Neutrophil (primary cell): ENCODE measurements at regions not wholly inside any gene's neighbourhood (a gene's known extent, or its start where the extent isn't known, plus 50 kb on each side); places are given as distances from the start of the nearest gene placed in this dataset.

Experiments
- H3K27ac ChIP-seq: fragments of 200-600 bp; sonication (generic); 2 replicates; pipeline ENCODE4 v1.5.1; 2016; ENCODE audit warnings: mild to moderate bottlenecking, moderate library complexity
- H3K27me3 ChIP-seq: fragments of 200-600 bp; sonication (generic); 2 replicates; pipeline ENCODE4 v1.6.0; 2016; ENCODE audit warnings: mild to moderate bottlenecking
- H3K36me3 ChIP-seq: fragments of 200-600 bp; sonication (generic); 2 replicates; pipeline ENCODE4 v1.5.1; 2017
- H3K4me1 ChIP-seq, 2 experiments: fragments of 200-600 bp in 1 of 2; sonication (generic) in 1 of 2; 1 replicate in 1 of 2; 2 replicates in 1 of 2; pipeline versions ENCODE4 v1.5.1 to v1.6.1; 2013 to 2016; ENCODE audit warnings: low read depth in 1 of 2, low read length in 1 of 2, mild to moderate bottlenecking in 1 of 2, moderate library complexity in 1 of 2; ENCODE audit not compliant: control insufficient read depth in 1 of 2, insufficient read depth in 1 of 2
- H3K4me3 ChIP-seq, 2 experiments: fragments of 200-600 bp in 1 of 2; sonication (generic) in 1 of 2; 1 replicate in 1 of 2; 2 replicates in 1 of 2; pipeline ENCODE4 v1.5.1; 2013 to 2016; ENCODE audit warnings: low read depth in 1 of 2, low read length in 1 of 2, mild to moderate bottlenecking in 1 of 2, moderate library complexity in 1 of 2
- H3K9me3 ChIP-seq: fragments of 200-600 bp; sonication (generic); 2 replicates; pipeline ENCODE4 v1.5.1; 2016
- TF ChIP-seq, protein P1 (sequence below): fragments of 200-600 bp; sonication (generic); IDR thresholded peaks from 2 replicates; pipeline ENCODE4 v1.5.1; 2016; ENCODE audit warnings: antibody characterized with exemption

DNA sequence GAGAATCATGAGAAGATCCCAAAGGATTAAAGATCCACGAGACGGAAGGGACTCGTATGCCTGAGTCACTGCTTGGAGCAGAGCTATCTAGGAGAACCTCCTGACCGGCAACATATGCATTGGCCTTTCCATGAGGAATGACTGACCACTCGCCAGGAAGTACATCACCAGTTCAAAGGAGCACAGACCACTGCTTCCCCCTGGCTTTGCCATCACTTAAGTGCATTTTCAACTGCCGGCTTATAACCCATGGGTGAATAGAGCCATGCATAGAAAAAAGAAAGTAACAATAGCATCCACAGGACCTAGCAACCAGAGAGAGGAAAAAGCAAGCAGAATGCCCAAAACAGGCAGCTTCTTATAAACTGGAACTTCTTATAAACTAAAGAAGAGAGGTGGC is 98.3 kb upstream of the ZC3H12C start:
- Histone ChIP-seq H3K27me3 (no peaks in the 10 kb centered on the region), H3K27ac (no peak overlapping the region), H3K36me3 (no peaks in the 10 kb centered on the region), H3K4me1 (no peaks in the 10 kb centered on the region), H3K9me3 (no peaks in the 10 kb centered on the region), H3K4me3 (no peak overlapping the region)
- TF ChIP-seq, protein P1, sequence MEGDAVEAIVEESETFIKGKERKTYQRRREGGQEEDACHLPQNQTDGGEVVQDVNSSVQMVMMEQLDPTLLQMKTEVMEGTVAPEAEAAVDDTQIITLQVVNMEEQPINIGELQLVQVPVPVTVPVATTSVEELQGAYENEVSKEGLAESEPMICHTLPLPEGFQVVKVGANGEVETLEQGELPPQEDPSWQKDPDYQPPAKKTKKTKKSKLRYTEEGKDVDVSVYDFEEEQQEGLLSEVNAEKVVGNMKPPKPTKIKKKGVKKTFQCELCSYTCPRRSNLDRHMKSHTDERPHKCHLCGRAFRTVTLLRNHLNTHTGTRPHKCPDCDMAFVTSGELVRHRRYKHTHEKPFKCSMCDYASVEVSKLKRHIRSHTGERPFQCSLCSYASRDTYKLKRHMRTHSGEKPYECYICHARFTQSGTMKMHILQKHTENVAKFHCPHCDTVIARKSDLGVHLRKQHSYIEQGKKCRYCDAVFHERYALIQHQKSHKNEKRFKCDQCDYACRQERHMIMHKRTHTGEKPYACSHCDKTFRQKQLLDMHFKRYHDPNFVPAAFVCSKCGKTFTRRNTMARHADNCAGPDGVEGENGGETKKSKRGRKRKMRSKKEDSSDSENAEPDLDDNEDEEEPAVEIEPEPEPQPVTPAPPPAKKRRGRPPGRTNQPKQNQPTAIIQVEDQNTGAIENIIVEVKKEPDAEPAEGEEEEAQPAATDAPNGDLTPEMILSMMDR, result no peak

GRCh38 chr11:109996060-109996459 is 97.1 kb upstream of the ZC3H12C start:
- H3K4me3 ChIP-seq, result no peak overlapping the region
- no peaks in the 10 kb centered on the region for H3K9me3 ChIP-seq
- H3K27ac ChIP-seq, result no peak overlapping the region

DNA sequence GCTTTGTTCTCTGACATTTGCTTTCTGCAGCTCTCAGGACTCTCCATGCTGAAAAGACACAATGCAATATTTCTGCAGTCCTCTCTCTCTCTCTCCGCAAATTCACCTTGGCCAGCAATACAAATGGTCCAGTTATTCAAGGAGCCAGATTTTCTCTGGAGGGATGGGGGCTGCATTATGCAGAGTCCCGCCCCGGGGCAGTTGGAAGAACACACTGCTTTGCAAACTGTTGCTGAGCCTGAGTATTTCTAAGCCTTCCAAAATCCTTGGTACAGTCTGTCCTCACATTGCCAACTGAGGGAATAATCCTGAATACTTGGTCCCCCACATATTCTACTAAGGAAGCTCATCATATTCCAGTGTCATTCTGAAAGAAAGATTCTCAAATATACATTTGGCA is 94.3 kb upstream of the ZC3H12C start:
- TF ChIP-seq, protein P1, result no peak
- no peaks in the 10 kb centered on the region for H3K36me3 ChIP-seq
- no peaks in the 10 kb centered on the region for H3K27me3 ChIP-seq
- no peaks in the 10 kb centered on the region for H3K4me1 ChIP-seq
- H3K9me3 ChIP-seq, result no peaks in the 10 kb centered on the region
- no peak overlapping the region for H3K4me3 ChIP-seq
- no peak overlapping the region for H3K27ac ChIP-seq

More at GRCh38 chr11:109996060-109996459, 97.1 kb upstream of the ZC3H12C start:
- Histone ChIP-seq H3K36me3 (no peaks in the 10 kb centered on the region), H3K4me1 (no peaks in the 10 kb centered on the region), H3K27me3 (no peaks in the 10 kb centered on the region)
- TF ChIP-seq, protein P1, result no peak

GRCh38 chr11:110000031-110000502 is 93.1 kb upstream of the ZC3H12C start:
- Histone ChIP-seq H3K27ac (no peak overlapping the region), H3K36me3 (no peaks in the 10 kb centered on the region), H3K4me1 (no peaks in the 10 kb centered on the region), H3K4me3 (no peak overlapping the region), H3K27me3 (no peaks in the 10 kb centered on the region), H3K9me3 (no peaks in the 10 kb centered on the region)
- TF ChIP-seq, protein P1, result no peak

DNA sequence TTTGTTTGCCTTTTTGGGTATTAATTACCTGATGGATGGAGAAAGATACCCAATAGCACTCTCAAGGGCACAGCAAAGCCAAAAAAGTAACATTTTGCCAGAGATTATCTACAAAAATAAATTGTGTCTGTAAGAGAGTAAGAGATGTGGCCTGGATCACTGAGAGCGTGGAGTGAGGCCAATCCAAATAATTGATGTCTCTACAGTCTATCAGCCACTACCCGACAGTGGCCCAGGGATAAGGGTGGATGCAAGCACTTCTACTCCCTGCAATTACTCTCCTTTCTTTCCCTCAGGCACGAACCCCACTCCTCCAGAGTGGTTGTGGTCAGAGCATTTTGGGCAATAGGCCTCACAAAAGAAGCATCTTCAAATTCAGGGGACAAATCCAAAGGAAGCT is 92.3 kb upstream of the ZC3H12C start:
- no peak overlapping the region for H3K4me3 ChIP-seq
- H3K27me3 ChIP-seq, result no peaks in the 10 kb centered on the region
- TF ChIP-seq, protein P1, result no peak
- no peaks in the 10 kb centered on the region for H3K9me3 ChIP-seq
- H3K27ac ChIP-seq, result no peak overlapping the region
- H3K4me1 ChIP-seq, result no peaks in the 10 kb centered on the region
- H3K36me3 ChIP-seq, result no peaks in the 10 kb centered on the region

GRCh38 chr11:110003426-110003825 is 89.8 kb upstream of the ZC3H12C start:
- Histone ChIP-seq H3K9me3 (no peaks in the 10 kb centered on the region), H3K27ac (no peak overlapping the region), H3K4me3 (no peak overlapping the region), H3K27me3 (no peaks in the 10 kb centered on the region), H3K4me1 (no peaks in the 10 kb centered on the region), H3K36me3 (no peaks in the 10 kb centered on the region)
- TF ChIP-seq, protein P1, result no peak
